ENCODE measurements at regions not wholly inside any gene's neighbourhood (a gene's known extent, or its start where the extent isn't known, plus 50 kb on each side); places are given as distances from the start of the nearest gene placed in this dataset.

GRCh38 chr10:47176206-47176902, 123.6 kb upstream of the GDF10 start:
- Histone ChIP-seq H3K27ac (ENCODE audit: low read depth, low read length) (no peak overlapping the region), H2AK5ac (ENCODE audit: low read length) (no peak overlapping the region), H3K4me2 (ENCODE audit: low read length) (no peak overlapping the region), H3K18ac (ENCODE audit: low read length) (no peak overlapping the region), H4K91ac (ENCODE audit: low read depth, low read length) (no peak overlapping the region), H3K4ac (ENCODE audit: low read depth, low read length) (no peak overlapping the region), H2BK120ac (ENCODE audit: insufficient read depth, low read length, poor library complexity) (no peak overlapping the region), H3K36me3 (ENCODE audit: control insufficient read depth in 1 of 2, insufficient read depth in 2 of 2, low read length in 2 of 2) (no peaks in the 10 kb centered on the region), H3K4me1 (ENCODE audit: control insufficient read depth in 1 of 2, insufficient read depth in 2 of 2, low read length in 2 of 2) (no peaks in the 10 kb centered on the region), H2AFZ (ENCODE audit: insufficient read depth, low read length, poor library complexity) (no peak overlapping the region), H3K23ac (ENCODE audit: low read length) (no peak overlapping the region), H4K8ac (ENCODE audit: low read depth, low read length) (no peak overlapping the region), H3K9me3 (ENCODE audit: insufficient read depth, low read depth, low read length) (no peaks in the 10 kb centered on the region), H2BK5ac (ENCODE audit: low read depth, low read length, poor library complexity) (no peak overlapping the region), H3K79me1 (ENCODE audit: low read length) (no peaks in the 10 kb centered on the region), H3K27me3 (ENCODE audit: insufficient read depth, low read length) (no peaks in the 10 kb centered on the region), H4K12ac (ENCODE audit: low read depth, low read length) (no peak overlapping the region), H3K14ac (ENCODE audit: low read length) (no peak overlapping the region), H3K79me2 (ENCODE audit: control insufficient read depth, insufficient read depth, low read length, poor library complexity) (no peaks in the 10 kb centered on the region), H3K4me3 (ENCODE audit: low read depth, low read length) (no peak overlapping the region), H3K9ac (ENCODE audit: low read length) (no peak overlapping the region), H2BK12ac (ENCODE audit: low read length) (no peak overlapping the region)
- DNase-seq = no peak
- no CpG with 5 or more reads among the region's 12 CpGs for WGBS (ENCODE audit: extremely low coverage, insufficient coverage, insufficient read length)

DNA sequence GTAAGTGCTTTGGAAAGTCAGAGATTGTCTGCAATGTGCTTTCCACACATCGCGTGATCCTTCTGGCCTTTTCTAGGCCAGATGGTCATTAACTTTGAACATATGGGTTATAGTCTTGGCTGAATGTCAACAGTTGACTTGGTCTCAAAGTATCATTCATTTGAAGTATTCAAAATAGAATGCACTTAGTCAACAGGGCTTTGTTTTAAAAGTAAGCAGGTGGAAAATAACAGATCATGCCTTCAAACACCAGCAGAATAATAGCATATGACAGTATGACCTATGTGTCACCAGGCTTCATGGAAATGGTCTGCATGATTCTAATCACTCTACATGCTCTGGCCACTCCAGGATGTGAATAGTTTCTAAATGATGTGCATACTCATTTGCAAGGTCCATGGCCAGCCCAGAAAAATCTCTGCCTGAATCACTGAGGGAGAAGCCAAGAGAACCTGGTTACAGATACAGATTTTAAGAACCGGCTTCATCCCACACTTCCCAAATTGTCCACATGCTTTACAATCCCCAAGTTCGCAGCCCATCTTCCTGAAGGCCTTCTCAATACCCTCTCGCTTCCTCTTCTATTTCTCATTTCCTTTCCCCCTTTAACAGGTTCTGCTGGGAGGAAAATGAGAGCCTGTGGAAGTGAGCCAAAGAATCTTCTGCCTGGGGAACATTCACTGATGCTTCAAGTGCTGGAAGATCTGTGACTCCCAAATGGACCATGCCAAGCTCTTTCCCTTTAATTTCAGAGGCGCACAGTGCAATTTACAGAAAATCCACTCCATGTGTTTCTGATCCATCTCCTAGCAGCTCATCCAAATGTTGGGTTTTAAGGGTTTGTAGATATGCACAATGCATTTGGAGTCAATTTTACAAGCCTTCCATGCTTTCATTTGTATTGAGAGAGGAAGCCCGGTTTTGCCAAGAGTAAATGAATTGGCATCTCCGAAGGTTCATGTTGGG, 122.8 kb upstream of the GDF10 start:
- H2BK5ac ChIP-seq (ENCODE audit: low read depth, low read length, poor library complexity) = no peak overlapping the region

DNA sequence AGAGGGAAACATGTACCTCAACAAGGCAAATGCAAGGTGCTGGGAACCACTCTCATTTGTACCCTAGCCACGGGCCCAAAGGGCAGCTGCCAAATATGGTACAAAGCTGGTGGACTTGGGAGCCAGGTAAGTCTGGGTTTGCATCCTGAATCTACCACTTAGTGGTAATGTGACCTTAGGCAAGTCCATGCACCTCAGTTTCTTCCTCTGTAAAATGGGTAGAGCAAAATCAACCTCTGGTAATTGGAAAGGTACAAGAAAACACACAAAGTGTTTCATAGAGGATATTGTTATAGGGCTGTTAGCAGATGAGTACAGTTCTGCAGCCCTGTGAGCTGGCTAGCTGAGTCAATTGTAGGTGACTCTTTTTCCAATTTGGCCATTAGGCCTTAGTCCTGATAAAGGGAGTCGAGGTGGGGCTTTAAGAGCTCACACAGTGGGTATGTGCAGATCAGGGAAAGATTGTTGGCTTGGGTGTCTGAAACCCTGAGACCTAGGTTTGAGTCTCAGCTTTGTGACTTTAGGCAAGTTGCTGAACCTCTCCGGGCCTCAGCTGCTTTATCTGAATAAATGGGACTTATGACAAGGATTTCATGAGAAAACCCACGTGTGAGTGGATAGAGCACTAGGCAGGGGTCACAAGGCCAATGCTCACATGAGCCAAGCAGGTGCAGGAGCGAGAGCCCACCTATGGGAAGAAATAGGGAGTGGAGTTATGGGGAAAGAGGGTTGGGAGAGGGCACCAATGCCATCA, 121.3 kb upstream of the GDF10 start:
- Histone ChIP-seq H3K27ac (ENCODE audit: low read depth, low read length) (no peak overlapping the region), H2BK120ac (ENCODE audit: insufficient read depth, low read length, poor library complexity) (no peak overlapping the region), H3K27me3 (ENCODE audit: insufficient read depth, low read length) (no peaks in the 10 kb centered on the region), H3K4me2 (ENCODE audit: low read length) (no peak overlapping the region), H3K79me1 (ENCODE audit: low read length) (no peaks in the 10 kb centered on the region), H4K12ac (ENCODE audit: low read depth, low read length) (no peak overlapping the region), H2BK5ac (ENCODE audit: low read depth, low read length, poor library complexity) (no peak overlapping the region), H2AK5ac (ENCODE audit: low read length) (no peak overlapping the region), H3K4ac (ENCODE audit: low read depth, low read length) (no peak overlapping the region), H3K9me3 (ENCODE audit: insufficient read depth, low read depth, low read length) (peaks cover 2% of the 10 kb centered on the region), H3K9ac (ENCODE audit: low read length) (no peak overlapping the region), H3K36me3 (ENCODE audit: control insufficient read depth in 1 of 2, insufficient read depth in 2 of 2, low read length in 2 of 2) (no peaks in the 10 kb centered on the region), H3K18ac (ENCODE audit: low read length) (no peak overlapping the region), H4K91ac (ENCODE audit: low read depth, low read length) (no peak overlapping the region), H3K4me3 (ENCODE audit: low read depth, low read length) (no peak overlapping the region), H3K14ac (ENCODE audit: low read length) (no peak overlapping the region), H4K8ac (ENCODE audit: low read depth, low read length) (no peak overlapping the region), H2AFZ (ENCODE audit: insufficient read depth, low read length, poor library complexity) (no peak overlapping the region), H3K79me2 (ENCODE audit: control insufficient read depth, insufficient read depth, low read length, poor library complexity) (no peaks in the 10 kb centered on the region), H2BK12ac (ENCODE audit: low read length) (no peak overlapping the region), H3K23ac (ENCODE audit: low read length) (no peak overlapping the region), H3K4me1 (ENCODE audit: control insufficient read depth in 1 of 2, insufficient read depth in 2 of 2, low read length in 2 of 2) (no peaks in the 10 kb centered on the region)
- no peak for DNase-seq
- no CpG with 5 or more reads among the region's 5 CpGs for WGBS (ENCODE audit: extremely low coverage, insufficient coverage, insufficient read length)

More for the DNA sequence above, 122.8 kb upstream of the GDF10 start:
- Histone ChIP-seq H3K9ac (ENCODE audit: low read length) (no peak overlapping the region), H3K23ac (ENCODE audit: low read length) (no peak overlapping the region), H3K9me3 (ENCODE audit: insufficient read depth, low read depth, low read length) (peaks cover 2% of the 10 kb centered on the region), H3K79me1 (ENCODE audit: low read length) (no peaks in the 10 kb centered on the region), H4K8ac (ENCODE audit: low read depth, low read length) (no peak overlapping the region), H3K4me1 (ENCODE audit: control insufficient read depth in 1 of 2, insufficient read depth in 2 of 2, low read length in 2 of 2) (no peaks in the 10 kb centered on the region), H3K36me3 (ENCODE audit: control insufficient read depth in 1 of 2, insufficient read depth in 2 of 2, low read length in 2 of 2) (no peaks in the 10 kb centered on the region), H2AFZ (ENCODE audit: insufficient read depth, low read length, poor library complexity) (no peak overlapping the region), H2BK12ac (ENCODE audit: low read length) (no peak overlapping the region), H3K4me3 (ENCODE audit: low read depth, low read length) (no peak overlapping the region), H2BK120ac (ENCODE audit: insufficient read depth, low read length, poor library complexity) (no peak overlapping the region), H3K27ac (ENCODE audit: low read depth, low read length) (no peak overlapping the region), H3K14ac (ENCODE audit: low read length) (no peak overlapping the region), H3K79me2 (ENCODE audit: control insufficient read depth, insufficient read depth, low read length, poor library complexity) (no peaks in the 10 kb centered on the region), H3K4ac (ENCODE audit: low read depth, low read length) (no peak overlapping the region), H3K18ac (ENCODE audit: low read length) (no peak overlapping the region), H2AK5ac (ENCODE audit: low read length) (no peak overlapping the region), H3K4me2 (ENCODE audit: low read length) (no peak overlapping the region), H4K91ac (ENCODE audit: low read depth, low read length) (no peak overlapping the region), H3K27me3 (ENCODE audit: insufficient read depth, low read length) (no peaks in the 10 kb centered on the region), H4K12ac (ENCODE audit: low read depth, low read length) (no peak overlapping the region)
- WGBS (ENCODE audit: extremely low coverage, insufficient coverage, insufficient read length) = no CpG with 5 or more reads among the region's 8 CpGs
- no peak for DNase-seq

- Histone ChIP-seq H2AK5ac (ENCODE audit: low read length) (no peak overlapping the region), H3K27me3 (ENCODE audit: insufficient read depth, low read length) (no peaks in the 10 kb centered on the region), H3K79me2 (ENCODE audit: control insufficient read depth, insufficient read depth, low read length, poor library complexity) (no peaks in the 10 kb centered on the region), H3K4ac (ENCODE audit: low read depth, low read length) (no peak overlapping the region), H3K9me3 (ENCODE audit: insufficient read depth, low read depth, low read length) (peaks cover 2% of the 10 kb centered on the region), H2BK5ac (ENCODE audit: low read depth, low read length, poor library complexity) (no peak overlapping the region), H3K4me3 (ENCODE audit: low read depth, low read length) (no peak overlapping the region), H3K36me3 (ENCODE audit: control insufficient read depth in 1 of 2, insufficient read depth in 2 of 2, low read length in 2 of 2) (no peaks in the 10 kb centered on the region), H2BK12ac (ENCODE audit: low read length) (no peak overlapping the region), H3K4me2 (ENCODE audit: low read length) (no peak overlapping the region), H4K91ac (ENCODE audit: low read depth, low read length) (no peak overlapping the region), H3K18ac (ENCODE audit: low read length) (no peak overlapping the region), H2BK120ac (ENCODE audit: insufficient read depth, low read length, poor library complexity) (no peak overlapping the region), H3K27ac (ENCODE audit: low read depth, low read length) (no peak overlapping the region), H2AFZ (ENCODE audit: insufficient read depth, low read length, poor library complexity) (no peak overlapping the region), H3K79me1 (ENCODE audit: low read length) (no peaks in the 10 kb centered on the region), H3K4me1 (ENCODE audit: control insufficient read depth in 1 of 2, insufficient read depth in 2 of 2, low read length in 2 of 2) (no peaks in the 10 kb centered on the region), H3K23ac (ENCODE audit: low read length) (no peak overlapping the region), H4K12ac (ENCODE audit: low read depth, low read length) (no peak overlapping the region), H3K9ac (ENCODE audit: low read length) (no peak overlapping the region), H3K14ac (ENCODE audit: low read length) (no peak overlapping the region), H4K8ac (ENCODE audit: low read depth, low read length) (no peak overlapping the region)
- no peak for DNase-seq
- WGBS (ENCODE audit: extremely low coverage, insufficient coverage, insufficient read length) = no CpG with 5 or more reads among the region's 1 CpG
Measured at GRCh38 chr10:47179291-47179647, 120.7 kb upstream of the GDF10 start.
